Upper lobe of left lung (tissue), 4 donors: ENCODE measurements at regions not wholly inside any gene's neighbourhood (a gene's known extent, or its start where the extent isn't known, plus 50 kb on each side); places are given as distances from the start of the nearest gene placed in this dataset.

Experiments
- CTCF ChIP-seq, 6 experiments: fragments of 450-650 bp in 4 of 6; fragments of 200-600 bp in 2 of 6; sonication (generic) in 2 of 6; IDR thresholded peaks; one replicate each; pipeline ENCODE4 v1.5.1; 2016 to 2019; ENCODE audit warnings: antibody characterized with exemption in 6 of 6
- EP300 ChIP-seq, 4 donors: sonication (generic); formaldehyde crosslinking; IDR thresholded peaks; one replicate each; pipeline ENCODE4 v1.5.1; 2017; ENCODE audit warnings: antibody characterized with exemption in 4 of 4, control low read depth in 2 of 4
- POLR2A ChIP-seq, 4 donors: fragments of 450-650 bp; IDR thresholded peaks; one replicate each; pipeline ENCODE4 v1.5.1; 2016 to 2017; ENCODE audit warnings: antibody characterized with exemption in 4 of 4, mild to moderate bottlenecking in 2 of 4
- POLR2AphosphoS5 ChIP-seq, 2 donors: sonication (generic); formaldehyde crosslinking; IDR thresholded peaks; one replicate each; pipeline ENCODE4 v1.5.1; 2017; ENCODE audit warnings: antibody characterized with exemption in 2 of 2

GRCh38 chrX:109911046-109911445 lies 91.9 kb upstream of the TMEM164 start:
- TF ChIP-seq CTCF (IDR thresholded peaks at IDR 0.05), result peak in 2 of 6 experiments; percentile 28 to 42
- no peak for TF ChIP-seq EP300 (IDR thresholded peaks at IDR 0.05)
- TF ChIP-seq POLR2A (IDR thresholded peaks at IDR 0.05), result no peak
- TF ChIP-seq POLR2AphosphoS5 (IDR thresholded peaks at IDR 0.05), result no peak
